Activated CD4-positive, alpha-beta T cell treated with anti-CD3 and anti-CD28 coated beads, Interleukin-2, amount 50 U/mL, for 48 hours (primary cell): ENCODE measurements at regions not wholly inside any gene's neighbourhood (a gene's known extent, or its start where the extent isn't known, plus 50 kb on each side); places are given as distances from the start of the nearest gene placed in this dataset.
"Not testable (repeated sequence)": the region's sequence is repeated elsewhere in the genome, so short reads cannot be mapped to it uniquely, and the experiment has no call there.

Source experiments
- DNase-seq, 2 experiments: peaks; one replicate each; pipeline ENCODE4 v3.0.0-alpha.2; 2020

DNA sequence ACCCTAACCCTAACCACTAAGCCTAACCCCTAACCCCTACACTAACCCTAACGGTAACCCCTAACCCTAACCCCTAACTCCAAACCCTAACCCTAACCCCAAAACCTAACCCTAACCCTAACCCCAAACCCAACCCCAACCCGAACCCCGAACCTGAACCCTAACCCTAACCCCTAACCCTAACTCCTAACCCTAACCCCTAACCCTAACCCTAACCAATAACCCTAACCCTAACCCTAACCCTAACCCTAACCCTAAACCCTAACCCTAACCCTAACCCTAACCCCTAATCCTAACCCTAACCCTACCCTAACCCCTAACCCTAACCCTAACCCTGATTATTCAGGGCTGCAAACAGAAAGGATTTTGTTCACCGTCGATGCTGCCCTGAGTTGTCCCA is 144.6 kb upstream of the DUSP22 start:
- DNase-seq = not testable (repeated sequence)

DNA sequence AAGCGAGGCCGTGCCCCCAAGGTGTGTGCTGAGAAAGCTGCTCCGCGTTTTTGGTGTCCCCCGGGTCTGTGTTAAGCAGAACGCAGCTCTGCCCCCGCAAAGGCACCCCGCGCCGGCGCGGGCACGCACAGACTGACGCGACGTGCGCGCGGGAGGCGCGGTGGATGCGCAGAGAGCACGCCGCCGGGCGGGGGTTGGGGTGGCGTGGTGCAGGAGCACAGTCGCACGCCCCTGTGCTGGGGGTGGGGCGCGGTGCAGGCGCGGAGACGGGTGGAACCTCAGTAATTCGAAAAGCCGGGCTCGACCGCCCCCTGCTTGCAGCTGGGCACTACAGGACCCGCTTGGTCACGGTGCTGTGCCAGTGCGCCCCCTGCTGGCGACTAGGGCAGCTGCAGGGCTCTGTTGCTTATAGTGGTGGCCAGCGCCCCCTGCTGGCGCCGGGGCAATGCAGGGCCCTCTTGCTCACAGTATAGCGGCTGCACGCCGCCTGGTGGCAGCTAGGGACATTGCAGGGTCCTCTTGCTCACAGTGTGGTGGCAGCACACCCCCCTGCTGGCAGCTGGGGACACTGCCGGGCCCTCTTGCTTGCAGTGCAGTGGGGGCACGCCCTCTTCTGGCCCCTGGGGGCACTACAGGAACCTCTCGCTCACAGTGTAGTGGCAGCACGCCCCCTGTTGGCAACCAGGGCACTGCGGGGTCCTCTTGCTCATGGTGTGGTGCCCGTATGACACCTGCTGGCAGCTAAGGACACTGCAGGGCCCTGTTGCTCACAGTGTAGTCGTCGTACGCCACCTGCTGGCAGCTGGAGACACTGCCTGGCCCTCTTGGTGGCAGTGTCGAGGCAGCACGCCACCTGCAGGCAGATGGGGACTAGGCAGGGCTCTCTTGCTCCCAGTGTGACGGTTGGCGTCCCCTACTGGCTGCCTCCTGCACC is 144.0 kb upstream of the DUSP22 start:
- peak; percentile 93 to 95 for DNase-seq

DNA sequence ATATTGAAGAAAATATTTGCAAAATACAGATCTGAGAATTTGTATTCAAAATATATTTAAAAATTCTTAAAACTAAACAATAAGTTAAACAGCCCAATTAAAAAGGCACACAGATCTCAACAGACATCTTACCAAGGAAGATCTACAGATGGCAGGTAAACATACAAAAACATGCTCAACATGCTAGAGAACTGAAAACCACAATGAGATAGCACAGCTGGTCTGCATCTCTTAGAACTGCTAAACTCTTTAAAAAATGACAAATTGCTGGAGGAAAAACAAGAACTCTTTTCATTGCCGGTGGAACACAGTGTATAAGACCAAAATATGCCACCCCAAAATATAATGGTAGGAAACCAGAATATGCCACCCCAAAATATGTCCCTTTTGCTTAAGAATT is 142.1 kb upstream of the DUSP22 start:
- not testable (repeated sequence) for DNase-seq

DNA sequence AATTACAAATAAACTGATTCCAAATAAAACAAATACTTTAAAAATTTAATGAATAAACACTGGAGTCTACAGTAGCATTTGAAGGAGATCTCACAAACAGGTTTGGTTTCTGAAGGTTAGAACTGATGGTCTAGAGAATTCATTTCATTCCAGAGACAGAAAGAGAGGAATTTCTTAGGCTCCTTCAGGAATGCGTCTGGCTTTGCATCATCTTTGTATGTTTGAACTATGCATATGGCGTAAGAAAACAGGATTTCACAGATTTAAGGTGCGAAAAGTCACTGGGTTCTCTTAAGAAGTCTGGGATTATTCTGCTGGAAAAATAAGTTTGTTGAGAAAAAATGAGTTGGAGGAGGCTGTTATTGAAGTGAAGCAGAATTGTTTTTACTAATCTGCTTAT is 139.9 kb upstream of the DUSP22 start:
- DNase-seq = not testable (repeated sequence)

DNA sequence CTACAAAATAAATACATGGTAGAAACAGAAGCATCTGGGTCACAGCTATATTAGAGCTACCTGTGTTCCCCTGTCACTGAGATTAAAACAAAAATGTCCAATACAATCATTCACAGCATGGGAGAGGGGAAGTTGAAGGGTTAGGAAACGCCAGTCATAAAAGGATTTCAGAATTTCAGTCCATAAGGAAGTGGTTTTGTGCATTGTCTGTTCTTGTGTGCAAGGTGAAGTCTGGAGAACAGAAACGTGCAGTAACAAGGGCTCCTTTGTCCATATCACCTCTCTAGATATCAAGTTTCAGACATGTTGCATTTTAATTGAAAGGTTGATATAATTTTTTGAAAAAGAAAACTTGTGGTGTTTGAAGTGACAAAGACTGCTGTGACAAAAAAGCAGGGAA is 139.3 kb upstream of the DUSP22 start:
- DNase-seq = not testable (repeated sequence)

DNA sequence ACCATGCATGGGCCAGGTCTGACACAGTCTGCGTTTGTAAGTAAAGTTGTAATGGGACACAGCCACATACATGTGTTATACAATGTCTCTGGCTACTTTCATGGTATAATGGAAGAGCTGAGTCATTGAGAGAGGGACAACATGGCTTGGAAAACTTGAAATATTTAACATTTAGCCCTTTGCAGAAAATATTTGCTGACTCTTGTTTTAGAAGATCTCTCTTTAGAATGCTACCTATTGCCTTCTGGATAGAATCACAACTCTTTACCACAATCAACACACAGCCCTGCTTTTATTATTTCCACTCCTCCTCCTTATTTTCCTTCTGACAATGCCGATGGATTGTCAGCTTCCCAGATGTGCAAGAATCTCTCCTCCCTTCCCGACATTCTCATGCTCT is 138.4 kb upstream of the DUSP22 start:
- DNase-seq = not testable (repeated sequence)

DNA sequence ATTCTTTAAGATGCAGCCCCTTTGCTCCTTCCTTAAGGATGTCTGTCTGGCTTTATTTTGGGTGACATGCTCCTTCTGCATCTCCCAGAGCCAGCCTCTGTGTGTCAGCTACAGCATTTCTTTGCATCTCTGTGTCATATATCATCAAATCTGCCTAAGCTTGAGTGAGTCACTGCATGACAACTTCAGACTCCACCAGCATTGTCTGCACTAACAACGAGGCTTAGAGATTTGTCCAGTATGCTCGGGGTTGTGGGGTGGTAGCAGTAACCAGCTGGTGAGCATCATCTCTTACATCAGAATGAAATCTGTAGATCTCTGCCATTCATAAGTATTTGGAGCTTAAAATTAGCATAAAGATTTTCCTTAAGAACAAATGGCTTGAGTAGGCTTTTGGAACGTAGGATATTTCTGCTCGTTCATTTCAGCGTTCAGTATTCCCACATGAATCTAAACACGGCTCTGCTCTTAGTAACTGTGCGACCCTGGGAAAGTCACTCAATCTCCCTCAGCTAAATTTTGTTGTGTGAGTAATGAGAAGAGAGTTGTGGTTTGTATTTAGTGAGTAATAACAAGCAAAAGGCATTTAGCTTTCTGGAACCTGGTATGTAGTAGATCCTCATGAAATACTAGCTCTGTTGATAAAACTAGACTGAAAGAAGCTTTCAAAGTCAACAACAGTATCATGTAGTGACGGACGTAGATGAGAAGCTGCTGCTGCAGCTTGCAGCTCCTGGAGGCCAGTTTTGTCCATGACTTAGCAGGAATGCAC is 137.8 kb upstream of the DUSP22 start:
- DNase-seq = not testable (repeated sequence)

DNA sequence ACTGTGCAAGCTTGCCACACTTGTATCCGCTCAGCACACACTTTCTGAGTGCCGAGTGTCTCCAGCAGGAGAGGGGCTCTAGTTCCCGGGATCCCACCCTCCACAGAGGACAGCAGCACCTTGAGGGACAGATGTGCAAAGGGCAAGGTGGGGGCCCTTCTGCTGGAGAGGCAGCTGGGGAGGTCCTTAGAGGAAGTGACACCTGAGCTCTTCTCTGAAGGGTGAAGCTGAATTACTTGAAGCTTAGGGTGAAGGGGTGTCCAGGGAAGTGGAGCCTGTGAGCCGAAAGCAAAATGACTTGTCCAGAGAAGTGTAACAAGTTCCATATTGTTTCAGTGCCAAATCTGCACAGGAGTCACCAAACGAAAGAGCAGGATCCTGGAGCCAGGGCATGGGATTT is 136.3 kb upstream of the DUSP22 start:
- DNase-seq = no peak

DNA sequence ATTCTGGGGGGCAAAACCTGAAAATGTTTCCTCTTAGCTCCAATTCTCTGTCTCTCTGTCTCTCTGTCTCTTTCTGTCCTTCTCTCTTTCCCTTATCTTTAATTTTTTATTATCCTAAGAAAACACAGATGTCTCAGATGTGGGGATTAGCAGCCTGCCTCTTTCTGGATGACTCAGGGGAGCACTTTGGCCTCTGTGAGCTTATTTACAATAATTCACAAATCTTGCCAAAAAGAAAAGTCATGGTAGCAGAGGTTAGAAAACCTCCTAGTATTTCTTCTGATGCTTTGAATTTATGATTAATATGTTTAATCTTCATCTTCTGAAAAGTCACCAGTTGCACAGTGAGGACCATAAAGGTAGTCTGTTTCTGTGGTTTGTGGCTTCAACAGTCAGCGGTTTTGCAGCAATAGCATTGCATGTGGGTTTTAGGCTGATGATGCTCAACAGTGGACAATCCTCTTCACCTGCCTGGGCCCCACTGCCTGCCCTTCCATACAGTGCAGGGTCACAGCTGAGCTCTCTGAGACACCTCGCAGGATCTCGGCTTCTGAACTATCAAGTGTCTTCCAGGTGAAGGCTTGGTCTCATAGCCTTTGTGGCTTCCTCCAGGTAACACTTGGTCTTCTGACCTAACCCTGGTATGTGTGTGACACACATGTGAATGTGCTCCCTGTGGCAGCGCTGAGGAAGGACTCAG is 135.7 kb upstream of the DUSP22 start:
- not testable (repeated sequence) for DNase-seq

DNA sequence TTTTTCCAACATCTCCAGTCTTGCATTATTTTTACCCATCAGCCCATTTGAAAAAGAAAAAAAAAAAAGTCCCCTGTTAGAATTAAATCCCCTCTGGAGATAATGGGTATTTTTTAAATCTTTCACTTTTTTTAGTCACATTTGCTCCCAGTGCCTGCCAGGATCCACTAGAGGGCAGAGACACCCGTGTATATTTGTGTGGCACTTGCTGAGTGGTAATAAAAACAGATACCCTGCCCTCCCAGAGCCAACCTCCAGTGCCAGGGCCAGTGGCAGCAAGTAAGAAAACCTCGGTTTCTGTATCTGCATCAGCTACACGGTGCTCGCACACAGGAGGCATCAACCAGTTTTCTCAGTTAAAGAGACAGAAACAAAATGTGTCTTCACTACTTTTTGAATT is 135.1 kb upstream of the DUSP22 start:
- not testable (repeated sequence) for DNase-seq

DNA sequence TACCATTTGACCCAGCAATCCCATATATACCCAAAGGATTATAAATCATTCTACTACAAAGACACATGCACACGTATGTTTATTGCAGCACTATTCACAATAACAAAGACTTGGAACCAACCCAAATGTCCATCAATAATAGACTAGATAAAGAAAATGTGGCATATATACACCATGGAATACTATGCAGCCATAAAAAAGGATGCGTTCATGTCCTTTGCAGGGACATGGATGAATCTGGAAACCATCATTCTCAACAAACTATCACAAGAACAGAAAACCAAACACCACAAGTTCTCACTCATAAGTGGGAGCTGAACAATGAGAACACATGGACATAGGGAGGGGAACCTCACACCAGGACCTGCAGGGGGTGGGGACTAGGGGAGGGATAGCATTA is 130.6 kb upstream of the DUSP22 start:
- DNase-seq = not testable (repeated sequence)

DNA sequence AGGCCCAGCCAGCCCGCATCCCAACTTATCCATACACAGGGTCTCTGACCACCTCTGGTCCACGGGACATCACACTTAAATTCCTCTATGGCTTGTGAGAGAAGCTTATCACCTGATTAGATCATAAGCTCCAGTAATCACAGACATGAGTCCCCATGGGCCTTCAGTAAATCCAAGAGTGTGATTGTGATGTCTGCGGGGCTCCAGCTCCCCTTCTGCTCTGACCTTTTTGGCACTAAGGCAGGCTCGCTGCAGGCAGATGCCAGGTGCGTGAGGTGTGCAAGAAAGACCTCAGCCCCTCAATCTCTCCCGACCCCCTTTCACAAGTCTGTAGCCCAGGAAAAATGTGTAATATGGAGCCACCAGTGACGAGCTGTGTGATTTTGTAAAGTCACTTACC is 127.6 kb upstream of the DUSP22 start:
- no peak for DNase-seq

DNA sequence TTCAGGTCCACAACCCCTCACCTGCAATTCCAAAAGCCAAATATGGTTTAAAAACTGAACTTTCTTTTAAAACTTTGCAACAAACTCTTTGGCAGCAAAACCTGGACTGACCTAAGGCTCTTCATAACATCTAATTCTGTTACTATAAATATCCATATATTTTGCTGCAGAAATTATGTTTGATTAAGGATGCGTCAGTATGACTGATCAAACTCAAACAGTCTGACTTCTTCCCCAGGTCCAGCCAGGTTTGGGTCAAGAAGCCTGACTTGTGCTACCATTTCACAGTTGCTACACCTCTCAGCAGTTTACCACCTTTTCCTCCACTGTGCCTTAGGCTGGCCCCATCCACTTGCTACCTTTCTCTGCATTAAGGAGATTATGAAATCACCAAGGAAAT is 127.0 kb upstream of the DUSP22 start:
- DNase-seq = no peak

DNA sequence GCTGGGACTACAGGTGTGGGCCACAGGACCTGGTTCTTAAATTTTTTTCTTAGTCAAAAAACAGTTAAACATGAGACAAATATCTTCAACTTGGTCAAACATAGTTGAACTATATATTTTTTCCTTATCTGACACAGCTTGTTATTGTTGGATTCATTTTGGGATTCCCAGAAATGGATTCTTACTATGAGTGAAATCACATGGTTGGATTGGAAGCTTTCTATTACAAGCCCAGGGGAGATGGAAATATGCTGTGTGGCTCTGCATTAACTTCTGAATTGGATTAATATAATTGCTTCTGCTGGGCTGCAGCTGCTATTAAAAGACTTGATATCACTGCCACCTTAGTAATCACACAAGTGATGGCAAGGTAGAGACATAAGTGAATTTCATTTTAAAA is 126.4 kb upstream of the DUSP22 start:
- DNase-seq = no peak

DNA sequence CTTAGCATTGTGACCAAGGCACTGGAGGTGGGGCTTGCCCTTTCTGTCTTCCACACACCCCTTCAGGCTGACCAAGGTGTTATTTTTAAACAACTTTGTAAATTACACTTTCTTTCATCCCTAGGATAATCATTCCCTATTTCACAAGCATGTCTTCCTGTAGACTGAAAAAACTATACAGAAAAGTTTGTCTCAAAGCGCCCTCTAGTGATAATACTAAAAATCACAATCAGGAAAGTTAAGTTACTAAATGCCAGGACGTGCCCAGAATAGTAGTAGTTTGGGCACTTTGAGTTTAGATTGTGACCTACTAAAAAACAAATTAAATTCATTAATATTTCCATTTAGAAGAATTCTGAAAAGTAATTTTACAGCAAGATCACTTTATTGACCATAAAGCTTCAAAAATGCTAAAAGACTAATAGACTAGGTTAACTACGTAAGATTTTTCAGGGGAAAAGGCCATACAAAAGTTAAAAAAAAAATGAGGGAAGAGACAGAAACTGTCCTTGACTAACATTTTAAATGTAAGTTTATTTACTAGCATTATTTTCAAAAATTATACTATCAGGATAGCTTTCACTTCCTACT is 123.3 kb upstream of the DUSP22 start:
- DNase-seq = no peak

DNA sequence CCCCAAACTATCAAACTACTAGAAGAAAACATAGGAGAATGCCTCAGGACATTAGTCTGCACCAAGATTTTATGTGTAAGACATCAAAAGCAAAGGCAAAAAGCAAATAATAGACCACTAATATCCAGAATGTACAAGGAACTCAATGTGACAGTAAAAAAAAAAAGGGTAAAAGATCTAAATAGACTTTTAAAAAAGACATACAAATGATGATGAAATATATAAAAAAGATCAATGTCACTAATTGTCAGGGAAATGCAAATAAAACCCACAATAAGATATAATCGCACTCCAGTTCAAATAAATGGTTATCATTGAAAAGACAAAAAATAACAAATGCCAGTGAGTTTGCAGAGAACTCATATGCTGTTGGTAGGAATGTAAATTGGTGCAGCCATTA is 118.3 kb upstream of the DUSP22 start:
- no peak for DNase-seq

DNA sequence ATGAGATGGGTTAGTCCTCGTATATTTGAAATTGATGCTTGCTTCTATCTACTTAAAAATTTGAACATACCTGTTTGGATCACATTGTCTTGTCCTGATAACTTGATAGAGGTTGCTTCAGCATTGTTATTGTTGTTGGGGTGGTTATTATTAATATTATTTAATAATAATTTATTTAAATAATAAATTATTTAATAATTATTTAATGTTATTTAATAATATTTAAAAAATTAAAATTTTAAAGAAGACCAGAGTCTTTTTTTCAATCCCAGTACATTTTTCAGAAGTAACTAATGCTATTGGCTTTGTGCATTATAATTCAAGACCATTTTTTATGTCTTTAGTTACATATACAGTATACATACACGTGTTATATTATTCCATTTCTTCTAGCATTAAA is 116.6 kb upstream of the DUSP22 start:
- DNase-seq = no peak

DNA sequence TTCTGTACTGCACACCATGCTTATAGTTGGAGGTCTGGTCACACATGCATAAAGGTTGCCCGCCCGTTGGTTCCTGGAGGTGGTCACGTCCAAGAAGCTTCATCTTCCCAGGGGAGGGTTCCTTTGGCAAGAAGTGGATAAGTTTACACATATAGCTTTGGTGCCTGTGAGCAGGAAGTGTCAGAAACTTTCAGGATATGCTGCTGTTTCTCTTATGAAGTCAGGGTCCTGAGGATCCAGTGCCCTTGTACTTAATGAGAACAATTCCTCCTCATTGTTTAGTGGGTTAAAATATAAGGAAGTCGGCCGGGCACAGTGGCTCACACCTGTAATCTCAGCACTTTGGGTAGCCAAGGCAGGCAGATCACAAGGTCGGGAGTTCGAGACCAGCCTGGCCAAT is 115.5 kb upstream of the DUSP22 start:
- no peak for DNase-seq

DNA sequence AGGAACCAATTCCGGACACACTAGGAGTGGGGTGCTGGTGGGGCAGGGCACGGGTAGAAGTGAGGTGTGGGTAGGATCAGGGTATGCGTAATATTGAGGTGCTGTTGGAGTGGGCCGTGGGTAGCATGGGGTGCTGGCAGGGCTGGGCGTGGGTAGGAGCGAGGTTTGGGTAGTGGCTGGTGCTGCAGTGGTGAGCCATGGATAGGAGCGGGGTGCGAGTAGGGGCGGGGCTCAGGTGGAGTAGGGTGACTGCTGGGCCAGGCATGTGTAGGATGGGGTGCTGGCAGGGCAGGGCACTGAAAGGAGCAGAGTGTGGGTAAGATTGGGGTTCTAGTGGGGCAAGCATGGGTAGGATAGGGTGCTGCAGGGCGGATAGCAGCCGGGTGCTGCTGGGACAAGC is 114.2 kb upstream of the DUSP22 start:
- DNase-seq = no peak

DNA sequence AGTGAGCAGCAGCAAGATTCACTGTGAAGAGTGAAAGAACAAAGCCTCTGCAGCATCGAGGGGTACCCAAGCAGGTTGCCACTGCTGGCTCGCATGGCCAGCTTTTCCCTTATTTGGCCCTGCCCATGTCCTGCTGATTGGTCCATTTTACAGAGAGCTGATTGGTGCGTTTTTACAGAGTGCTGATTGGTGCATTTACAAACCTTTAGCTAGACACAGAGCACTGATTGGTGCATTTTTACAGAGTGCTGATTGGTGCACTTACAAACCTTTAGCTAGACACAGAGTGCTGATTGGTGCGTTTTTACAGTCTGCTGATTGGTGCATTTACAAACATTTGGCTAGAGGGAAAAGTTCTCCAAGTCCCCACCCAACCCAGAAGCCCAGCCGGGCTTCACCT is 113.4 kb upstream of the DUSP22 start:
- not testable (repeated sequence) for DNase-seq

DNA sequence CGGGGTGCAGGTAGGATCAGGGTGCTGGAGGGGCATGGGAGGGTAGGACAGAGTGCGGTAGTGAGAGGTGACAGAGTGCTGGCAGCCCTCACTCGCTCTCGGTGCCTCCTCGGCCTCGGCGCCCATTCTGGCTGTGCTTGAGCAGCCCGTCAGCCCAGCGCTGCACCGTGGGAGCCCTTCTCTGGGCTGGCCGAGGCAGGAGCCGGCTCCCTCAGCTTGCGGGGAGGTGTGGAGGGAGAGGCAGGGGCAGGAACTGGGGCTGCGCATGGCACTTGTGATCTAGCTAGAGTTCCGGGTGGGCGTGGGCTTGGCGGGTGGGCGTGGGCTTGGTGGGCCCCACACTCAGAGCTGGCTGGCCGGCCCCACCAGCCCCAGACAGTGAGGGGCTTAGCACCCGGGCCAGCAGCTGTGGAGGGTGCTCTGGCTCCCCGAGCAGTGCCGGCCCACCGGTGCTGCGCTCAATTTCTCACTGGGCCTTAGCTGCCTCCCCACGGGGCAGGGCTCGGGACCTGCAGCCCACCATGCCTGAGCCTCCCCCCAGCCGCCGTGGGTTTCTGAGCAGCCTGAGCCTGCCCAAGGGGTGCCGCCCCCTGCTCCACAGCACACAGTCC is 112.8 kb upstream of the DUSP22 start:
- DNase-seq = no peak

DNA sequence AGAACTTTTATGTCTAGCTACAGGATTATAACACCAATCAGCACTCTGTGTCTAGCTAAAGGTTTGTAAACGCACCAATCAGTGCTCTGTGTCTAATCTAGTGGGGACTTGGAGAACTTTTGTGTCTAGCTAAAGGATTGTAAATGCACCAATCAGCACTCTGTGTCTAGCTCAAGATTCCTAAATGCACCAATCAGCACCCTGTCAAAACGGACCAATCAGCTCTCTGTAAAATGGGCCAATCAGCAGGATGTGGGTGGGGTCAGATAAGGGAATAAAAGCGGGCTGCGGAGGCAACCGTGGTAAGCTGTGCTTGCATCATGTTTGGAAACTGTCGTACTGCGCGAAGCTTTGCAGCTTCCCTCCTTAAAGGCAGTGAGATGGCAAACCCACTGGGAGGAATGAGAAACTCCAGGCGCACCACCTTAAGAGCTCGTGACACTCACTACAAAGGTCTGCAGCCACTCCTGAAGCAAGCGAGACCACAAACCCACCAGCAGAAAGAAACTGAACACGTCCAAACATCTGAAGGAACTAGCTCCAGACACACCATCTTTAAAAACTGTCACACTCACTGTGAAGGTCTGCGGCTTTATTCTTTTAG is 112.1 kb upstream of the DUSP22 start:
- DNase-seq = not testable (repeated sequence)
